Esophagus muscularis mucosa (tissue), 4 donors: ENCODE measurements at regions not wholly inside any gene's neighbourhood (a gene's known extent, or its start where the extent isn't known, plus 50 kb on each side); places are given as distances from the start of the nearest gene placed in this dataset.

Source experiments
- EP300 ChIP-seq: sonication (generic); formaldehyde crosslinking; IDR thresholded peaks from one replicate; pipeline ENCODE4 v1.6.1; 2017; ENCODE audit warnings: antibody characterized with exemption
- POLR2A ChIP-seq: fragments of 450-650 bp; IDR thresholded peaks from one replicate; pipeline ENCODE4 v1.6.1; 2017; ENCODE audit warnings: antibody characterized with exemption, moderate library complexity, mild to moderate bottlenecking, low read depth
- POLR2AphosphoS5 ChIP-seq, 2 donors: sonication (generic); formaldehyde crosslinking; IDR thresholded peaks; one replicate each; pipeline ENCODE4 v1.6.1; 2017; ENCODE audit warnings: antibody characterized with exemption in 2 of 2
- TF ChIP-seq, protein P1 (sequence below), 3 experiments: fragments of 200-600 bp in 2 of 3; fragments of 450-650 bp in 1 of 3; sonication (generic) in 2 of 3; IDR thresholded peaks; one replicate each; pipeline ENCODE4 v1.5.1; 2017 to 2019; ENCODE audit warnings: antibody characterized with exemption in 3 of 3, mild to moderate bottlenecking in 2 of 3, moderate library complexity in 1 of 3

DNA sequence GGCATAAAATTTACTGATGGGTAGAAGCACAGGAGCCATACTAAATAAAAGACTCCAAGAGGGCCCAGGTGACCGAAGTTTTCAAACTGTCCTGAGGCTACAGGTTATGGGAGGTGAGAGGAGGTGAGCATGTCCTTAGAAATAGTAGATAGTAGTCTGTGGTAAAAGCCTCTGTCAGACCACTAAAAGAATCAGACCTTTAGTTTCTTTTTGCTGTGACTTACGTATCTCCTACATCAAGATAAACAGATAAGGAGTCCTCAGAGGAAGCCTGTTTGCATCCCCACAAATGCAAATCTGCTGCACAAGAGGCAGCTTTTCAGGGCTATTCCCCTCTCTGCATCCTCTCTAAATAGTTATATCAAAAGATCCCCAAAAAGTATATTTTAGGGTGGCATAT lies 711.6 kb upstream of the SLITRK6 start:
- TF ChIP-seq, protein P1, sequence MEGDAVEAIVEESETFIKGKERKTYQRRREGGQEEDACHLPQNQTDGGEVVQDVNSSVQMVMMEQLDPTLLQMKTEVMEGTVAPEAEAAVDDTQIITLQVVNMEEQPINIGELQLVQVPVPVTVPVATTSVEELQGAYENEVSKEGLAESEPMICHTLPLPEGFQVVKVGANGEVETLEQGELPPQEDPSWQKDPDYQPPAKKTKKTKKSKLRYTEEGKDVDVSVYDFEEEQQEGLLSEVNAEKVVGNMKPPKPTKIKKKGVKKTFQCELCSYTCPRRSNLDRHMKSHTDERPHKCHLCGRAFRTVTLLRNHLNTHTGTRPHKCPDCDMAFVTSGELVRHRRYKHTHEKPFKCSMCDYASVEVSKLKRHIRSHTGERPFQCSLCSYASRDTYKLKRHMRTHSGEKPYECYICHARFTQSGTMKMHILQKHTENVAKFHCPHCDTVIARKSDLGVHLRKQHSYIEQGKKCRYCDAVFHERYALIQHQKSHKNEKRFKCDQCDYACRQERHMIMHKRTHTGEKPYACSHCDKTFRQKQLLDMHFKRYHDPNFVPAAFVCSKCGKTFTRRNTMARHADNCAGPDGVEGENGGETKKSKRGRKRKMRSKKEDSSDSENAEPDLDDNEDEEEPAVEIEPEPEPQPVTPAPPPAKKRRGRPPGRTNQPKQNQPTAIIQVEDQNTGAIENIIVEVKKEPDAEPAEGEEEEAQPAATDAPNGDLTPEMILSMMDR (IDR thresholded peaks at IDR 0.05), result no peak
- TF ChIP-seq EP300 (no peak), POLR2AphosphoS5 (IDR thresholded peaks at IDR 0.05) (no peak), POLR2A (no peak)
